ENCODE measurements at regions not wholly inside any gene's neighbourhood (a gene's known extent, or its start where the extent isn't known, plus 50 kb on each side); places are given as distances from the start of the nearest gene placed in this dataset.
"Not testable (repeated sequence)": the region's sequence is repeated elsewhere in the genome, so short reads cannot be mapped to it uniquely, and the experiment has no call there.

DNA sequence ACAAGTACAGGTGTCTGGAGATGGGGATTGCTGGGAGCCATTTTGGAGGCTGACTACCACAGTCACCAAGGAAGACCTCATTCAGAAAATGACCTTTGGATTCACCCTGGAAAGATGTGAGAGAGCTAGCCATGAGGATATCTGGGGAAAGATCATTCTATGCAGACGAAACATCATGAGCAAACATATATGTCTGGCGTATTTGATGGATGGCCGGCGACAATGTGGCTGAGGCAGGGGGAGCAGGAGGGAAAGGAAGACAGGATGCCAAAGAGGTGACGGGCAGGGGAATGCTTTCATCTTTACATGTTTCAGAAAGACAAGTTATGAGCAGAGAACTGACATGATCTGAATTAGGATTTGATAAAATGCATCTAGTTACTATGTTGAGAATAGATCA is 61.5 kb upstream of the SOX13 start:
- TF ChIP-seq CTCF (IDR thresholded peaks at IDR 0.05; ENCODE audit: insufficient read depth, low read depth, low read length) = no peak
- no peak overlapping the region for H3K4me3 ChIP-seq (ENCODE audit: low read depth, low read length)
- DNase-seq (ENCODE audit: low read depth) = no peak

- no peak for TF ChIP-seq CTCF (IDR thresholded peaks at IDR 0.05; ENCODE audit: insufficient read depth, low read depth, low read length)
- DNase-seq (ENCODE audit: low read depth) = no peak
Measured at GRCh38 chr1:204013052-204013451, 59.9 kb upstream of the SOX13 start.

GRCh38 chr1:204014336-204014735 is 58.6 kb upstream of the SOX13 start:
- TF ChIP-seq CTCF (IDR thresholded peaks at IDR 0.05; ENCODE audit: insufficient read depth, low read depth, low read length) = no peak
- H3K4me3 ChIP-seq (ENCODE audit: low read depth, low read length) = no peak overlapping the region
- no peak for DNase-seq (ENCODE audit: low read depth)

More at GRCh38 chr1:204013052-204013451, 59.9 kb upstream of the SOX13 start:
- H3K4me3 ChIP-seq (ENCODE audit: low read depth, low read length) = no peak overlapping the region

DNA sequence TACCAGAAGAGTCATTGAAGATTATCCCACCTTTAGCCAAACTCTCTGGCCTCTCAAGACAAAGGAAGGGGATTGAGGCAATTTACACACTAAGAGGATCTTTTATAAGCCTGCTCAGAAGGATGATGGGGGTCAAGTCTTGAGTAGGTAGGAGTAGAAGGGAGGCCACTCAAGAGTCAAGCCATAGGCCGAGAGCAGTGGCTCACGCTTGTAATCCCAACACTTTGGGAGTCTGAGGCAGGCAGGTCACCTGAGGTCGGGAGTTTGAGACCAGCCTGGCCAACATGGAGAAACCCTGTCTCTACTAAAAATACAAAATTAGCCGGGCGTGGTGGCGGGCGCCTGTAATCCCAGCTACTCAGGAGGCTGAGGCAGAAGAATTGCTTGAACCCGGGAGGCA is 58.0 kb upstream of the SOX13 start:
- DNase-seq (ENCODE audit: low read depth) = not testable (repeated sequence)

DNA sequence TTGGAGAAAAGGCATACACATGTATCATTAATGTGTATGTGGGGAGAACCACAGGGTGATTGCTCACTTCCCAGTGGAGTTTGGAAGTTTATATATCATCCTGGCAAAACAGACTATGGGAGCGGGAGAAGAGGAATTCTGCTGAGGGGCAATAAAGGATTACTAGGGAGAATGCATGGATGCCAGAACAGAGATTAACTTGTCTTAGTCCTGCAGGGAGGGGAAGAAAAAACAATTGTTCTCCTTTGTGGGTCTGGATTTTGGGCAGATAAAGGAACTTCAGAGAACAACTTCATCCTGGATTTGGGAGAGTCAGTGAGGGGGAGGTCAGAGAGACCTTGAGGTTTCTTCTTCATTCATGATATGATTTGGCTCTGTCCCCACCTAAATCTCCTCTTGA is 55.9 kb upstream of the SOX13 start:
- H3K4me3 ChIP-seq (ENCODE audit: low read depth, low read length) = no peak overlapping the region
- no peak for TF ChIP-seq CTCF (IDR thresholded peaks at IDR 0.05; ENCODE audit: insufficient read depth, low read depth, low read length)
- no peak for DNase-seq (ENCODE audit: low read depth)

More for the DNA sequence above, 58.0 kb upstream of the SOX13 start:
- not testable (repeated sequence) for H3K4me3 ChIP-seq (ENCODE audit: low read depth, low read length)

GRCh38 chr1:204018460-204018859 is 54.5 kb upstream of the SOX13 start:
- TF ChIP-seq CTCF (IDR thresholded peaks at IDR 0.05; ENCODE audit: insufficient read depth, low read depth, low read length) = no peak
- no peak for DNase-seq (ENCODE audit: low read depth)
- no peak overlapping the region for H3K4me3 ChIP-seq (ENCODE audit: low read depth, low read length)
